WTC11 (cell line): ENCODE measurements at regions not wholly inside any gene's neighbourhood (a gene's known extent, or its start where the extent isn't known, plus 50 kb on each side); places are given as distances from the start of the nearest gene placed in this dataset.

Source experiments
- ATAC-seq: fragments of 200-7000 bp; cut with Tn5 transposase; 2 replicates; pipeline ENCODE4 v1.10.0; 2021; ENCODE audit warnings: mild to moderate bottlenecking, moderate library complexity
- CTCF ChIA-PET: fragments of 300-600 bp; sonication (Branson Sonifier 250); formaldehyde crosslinking; loops from one replicate; lab custom pipeline; 2021; ENCODE audit warnings: antibody characterized with exemption; lab: Charles Lee
- POLR2A ChIA-PET: fragments of 350-600 bp; sonication (Branson Sonifier 250); formaldehyde crosslinking; loops from one replicate; lab custom pipeline; 2021; ENCODE audit warnings: antibody characterized with exemption; lab: Charles Lee
- DNase-seq: peaks from one replicate; pipeline ENCODE4 v3.0.0; 2021; ENCODE audit warnings: low spot score
- H3K27ac Mint-ChIP-seq: 2 replicates; pipeline ENCODE4 v1.8.0; 2021; ENCODE audit warnings: mixed read lengths
- H3K27me3 Mint-ChIP-seq: 2 replicates; pipeline ENCODE4 v1.8.0; 2021; ENCODE audit warnings: low read depth, mild to moderate bottlenecking, moderate library complexity, mixed read lengths
- H3K36me3 Mint-ChIP-seq: 2 replicates; pipeline ENCODE4 v1.8.0; 2021; ENCODE audit warnings: mixed read lengths
- H3K4me1 Mint-ChIP-seq: 2 replicates; pipeline ENCODE4 v1.8.0; 2022; ENCODE audit warnings: mixed read lengths
- H3K4me3 Mint-ChIP-seq: 2 replicates; pipeline ENCODE4 v1.8.0; 2021; ENCODE audit warnings: mild to moderate bottlenecking, moderate library complexity, mixed read lengths
- H3K9me3 Mint-ChIP-seq: 2 replicates; pipeline ENCODE4 v1.8.0; 2021; ENCODE audit warnings: mixed read lengths
- ATF1 ChIP-seq: sonication (generic); formaldehyde crosslinking; IDR thresholded peaks from 2 replicates; pipeline ENCODE4 v1.8.1; 2023; ENCODE audit warnings: mild to moderate bottlenecking, moderate library complexity, missing genetic modification reagents
- EMX1 ChIP-seq: fragments of 250-450 bp; sonication (Bioruptor Pico); IDR thresholded peaks from 2 replicates; pipeline ENCODE4 v1.8.0; 2021; ENCODE audit warnings: mild to moderate bottlenecking
- ESRRA ChIP-seq: sonication (generic); formaldehyde crosslinking; IDR thresholded peaks from 2 replicates; pipeline ENCODE4 v1.8.1; 2022; ENCODE audit warnings: mild to moderate bottlenecking, missing genetic modification reagents, borderline replicate concordance
- ETV6 ChIP-seq: sonication (generic); formaldehyde crosslinking; IDR thresholded peaks from 2 replicates; pipeline ENCODE4 v1.8.1; 2022; ENCODE audit warnings: mild to moderate bottlenecking, missing genetic modification reagents
- GABPB1 ChIP-seq: sonication (generic); formaldehyde crosslinking; IDR thresholded peaks from 2 replicates; pipeline ENCODE4 v1.8.1; 2023; ENCODE audit warnings: mild to moderate bottlenecking, missing genetic modification reagents
- GTF2I ChIP-seq: fragments of 250-450 bp; sonication (Bioruptor Pico); conservative IDR thresholded peaks from 2 replicates; pipeline ENCODE4 v1.4.0; 2021; ENCODE audit warnings: mild to moderate bottlenecking
- HMGA2 ChIP-seq: fragments of 250-450 bp; sonication (Bioruptor Pico); IDR thresholded peaks from 2 replicates; pipeline ENCODE4 v1.4.0; 2021; ENCODE audit warnings: mild to moderate bottlenecking, moderate library complexity
- KAT7 ChIP-seq: sonication (generic); formaldehyde crosslinking; IDR thresholded peaks from 2 replicates; pipeline ENCODE4 v1.8.1; 2023; ENCODE audit warnings: missing genetic modification reagents, mild to moderate bottlenecking, borderline replicate concordance
- MXD4 ChIP-seq: fragments of 250-450 bp; sonication (Bioruptor Pico); IDR thresholded peaks from 2 replicates; pipeline ENCODE4 v1.8.0; 2021; ENCODE audit warnings: mild to moderate bottlenecking, moderate library complexity, borderline replicate concordance
- MYBL2 ChIP-seq: sonication (generic); formaldehyde crosslinking; IDR thresholded peaks from 2 replicates; pipeline ENCODE4 v1.8.1; 2023; ENCODE audit warnings: mild to moderate bottlenecking, moderate library complexity, missing genetic modification reagents
- PRRX2 ChIP-seq: fragments of 250-450 bp; sonication (Bioruptor Pico); IDR thresholded peaks from 2 replicates; pipeline ENCODE4 v1.8.0; 2021; ENCODE audit warnings: mild to moderate bottlenecking
- SMAD4 ChIP-seq: sonication (generic); formaldehyde crosslinking; IDR thresholded peaks from 2 replicates; pipeline ENCODE4 v1.8.0; 2022; ENCODE audit warnings: mild to moderate bottlenecking, missing genetic modification reagents
- TP53 ChIP-seq: sonication (generic); formaldehyde crosslinking; IDR thresholded peaks from 2 replicates; pipeline ENCODE4 v1.8.1; 2023; ENCODE audit warnings: mild to moderate bottlenecking, missing genetic modification reagents
- ZNF121 ChIP-seq: sonication (generic); formaldehyde crosslinking; IDR thresholded peaks from 2 replicates; pipeline ENCODE4 v1.8.0; 2023; ENCODE audit warnings: missing genetic modification reagents
- ZNF219 ChIP-seq: sonication (generic); formaldehyde crosslinking; IDR thresholded peaks from 2 replicates; pipeline ENCODE4 v1.8.0; 2023; ENCODE audit warnings: missing genetic modification reagents, mild to moderate bottlenecking, borderline replicate concordance
- ZNF416 ChIP-seq: fragments of 250-450 bp; sonication (Bioruptor Pico); IDR thresholded peaks from 2 replicates; pipeline ENCODE4 v1.9.0; 2021; ENCODE audit warnings: mild to moderate bottlenecking, inconsistent platforms
- ZNF423 ChIP-seq: fragments of 250-450 bp; sonication (Bioruptor Pico); IDR thresholded peaks from 2 replicates; pipeline ENCODE4 v2.1.2; 2022; ENCODE audit warnings: mild to moderate bottlenecking, moderate library complexity
- TF ChIP-seq, protein P1 (sequence below): fragments of 250-450 bp; sonication (Bioruptor Pico); IDR thresholded peaks from 2 replicates; pipeline ENCODE4 v1.9.0; 2021; ENCODE audit warnings: moderate library complexity, mild to moderate bottlenecking, inconsistent platforms, borderline replicate concordance
- TF ChIP-seq, protein P2 (sequence below): sonication (generic); formaldehyde crosslinking; IDR thresholded peaks from 2 replicates; pipeline ENCODE4 v1.8.1; 2022; ENCODE audit warnings: low read depth, missing genetic modification reagents, borderline replicate concordance
- TF ChIP-seq, protein P3 (sequence below): sonication (generic); formaldehyde crosslinking; IDR thresholded peaks from 2 replicates; pipeline ENCODE4 v1.8.1; 2022; ENCODE audit warnings: low read depth, mild to moderate bottlenecking, moderate library complexity, missing genetic modification reagents, borderline replicate concordance
- TF ChIP-seq, protein P4 (sequence below): sonication (generic); formaldehyde crosslinking; IDR thresholded peaks from 2 replicates; pipeline ENCODE4 v1.8.1; 2023; ENCODE audit warnings: mild to moderate bottlenecking, missing genetic modification reagents
- TF ChIP-seq, protein P5 (sequence below): fragments of 200-600 bp; IDR thresholded peaks from 2 replicates; pipeline ENCODE4 v1.8.0; 2022; ENCODE audit warnings: antibody characterized with exemption
- TF ChIP-seq, protein P6 (sequence below): fragments of 250-450 bp; sonication (Bioruptor Pico); IDR thresholded peaks from 2 replicates; pipeline ENCODE4 v1.9.0; 2021; ENCODE audit warnings: mild to moderate bottlenecking, borderline replicate concordance

DNA sequence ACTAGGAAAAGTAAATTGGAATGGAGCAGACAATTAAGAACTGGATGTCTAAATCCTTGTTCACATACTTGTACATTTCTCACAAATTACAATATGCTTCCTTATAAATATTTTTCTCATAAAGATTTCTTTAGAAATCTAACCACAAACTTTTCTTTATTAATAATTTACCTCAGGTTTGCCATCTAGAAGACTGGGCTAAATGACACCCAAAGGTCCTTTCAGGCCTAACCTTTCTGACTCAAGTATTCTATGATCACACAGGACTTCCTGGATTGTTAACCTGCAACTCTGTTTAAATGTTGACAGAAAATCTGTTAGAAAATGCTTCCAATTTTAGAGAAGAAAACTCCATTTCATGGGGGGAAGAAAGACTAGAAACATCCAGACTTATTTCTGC lies 330.5 kb upstream of the MAP3K7 start:
- POLR2A ChIA-PET, result no interaction called here
- CTCF ChIA-PET, result no interaction called here
- H3K4me1 Mint-ChIP-seq, result 0 out of 2 replicates have a peak, but pooled peaks cover 2% of the 10 kb centered on the region
- no peak for ATAC-seq
- H3K9me3 Mint-ChIP-seq, result peaks cover 40% of the 10 kb centered on the region
- TF ChIP-seq, protein P1, sequence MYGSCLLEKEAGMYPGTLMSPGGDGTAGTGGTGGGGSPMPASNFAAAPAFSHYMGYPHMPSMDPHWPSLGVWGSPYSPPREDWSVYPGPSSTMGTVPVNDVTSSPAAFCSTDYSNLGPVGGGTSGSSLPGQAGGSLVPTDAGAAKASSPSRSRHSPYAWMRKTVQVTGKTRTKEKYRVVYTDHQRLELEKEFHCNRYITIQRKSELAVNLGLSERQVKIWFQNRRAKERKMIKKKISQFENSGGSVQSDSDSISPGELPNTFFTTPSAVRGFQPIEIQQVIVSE (CRISPR knock-in tag), result no peak
- no peak for TF ChIP-seq MXD4 (CRISPR knock-in tag)
- TF ChIP-seq GTF2I (CRISPR knock-in tag), result no peak
- no peak for TF ChIP-seq ESRRA (CRISPR knock-in tag)
- no peak for TF ChIP-seq GABPB1
- no peak for TF ChIP-seq ZNF416
- no peak for TF ChIP-seq EMX1 (CRISPR knock-in tag)
- TF ChIP-seq ETV6 (CRISPR knock-in tag), result no peak
- no peak for TF ChIP-seq ATF1
- TF ChIP-seq, protein P2, sequence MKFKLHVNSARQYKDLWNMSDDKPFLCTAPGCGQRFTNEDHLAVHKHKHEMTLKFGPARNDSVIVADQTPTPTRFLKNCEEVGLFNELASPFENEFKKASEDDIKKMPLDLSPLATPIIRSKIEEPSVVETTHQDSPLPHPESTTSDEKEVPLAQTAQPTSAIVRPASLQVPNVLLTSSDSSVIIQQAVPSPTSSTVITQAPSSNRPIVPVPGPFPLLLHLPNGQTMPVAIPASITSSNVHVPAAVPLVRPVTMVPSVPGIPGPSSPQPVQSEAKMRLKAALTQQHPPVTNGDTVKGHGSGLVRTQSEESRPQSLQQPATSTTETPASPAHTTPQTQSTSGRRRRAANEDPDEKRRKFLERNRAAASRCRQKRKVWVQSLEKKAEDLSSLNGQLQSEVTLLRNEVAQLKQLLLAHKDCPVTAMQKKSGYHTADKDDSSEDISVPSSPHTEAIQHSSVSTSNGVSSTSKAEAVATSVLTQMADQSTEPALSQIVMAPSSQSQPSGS (CRISPR knock-in tag), result no peak
- H3K4me3 Mint-ChIP-seq, result no peak overlapping the region
- H3K27me3 Mint-ChIP-seq, result no peaks in the 10 kb centered on the region; the same call in 1 of the 2 replicates
- no peak overlapping the region for H3K27ac Mint-ChIP-seq
- H3K36me3 Mint-ChIP-seq, result peaks cover 24% of the 10 kb centered on the region
- no peak for DNase-seq

DNA sequence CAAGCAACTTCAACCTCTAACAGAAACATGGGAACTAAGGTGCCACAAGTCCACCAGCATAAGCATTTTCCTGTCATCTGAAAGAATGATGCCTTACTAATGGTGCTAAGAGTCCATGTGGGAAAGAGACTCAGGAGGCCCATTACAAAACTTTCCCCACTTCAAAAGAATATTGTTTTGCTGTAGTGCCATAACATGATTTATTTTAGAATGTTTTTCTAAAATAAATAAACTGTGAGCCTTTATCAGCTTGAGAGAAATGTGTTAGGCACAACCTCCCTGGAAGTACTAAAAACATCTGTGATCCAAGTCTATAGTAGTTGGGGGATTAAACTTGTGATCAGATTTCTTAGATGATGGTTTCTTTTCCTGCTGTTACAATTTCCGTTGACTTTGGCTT lies 330.1 kb upstream of the MAP3K7 start:
- 0 out of 2 replicates have a peak, but pooled peaks cover 2% of the 10 kb centered on the region for H3K4me1 Mint-ChIP-seq
- H3K4me3 Mint-ChIP-seq, result no peak overlapping the region
- POLR2A ChIA-PET, result no interaction called here
- CTCF ChIA-PET, result no interaction called here
- H3K27me3 Mint-ChIP-seq, result no peaks in the 10 kb centered on the region; the same call in 1 of the 2 replicates
- ATAC-seq, result no peak
- no peak overlapping the region for H3K27ac Mint-ChIP-seq
- TF ChIP-seq KAT7 (CRISPR knock-in tag) (no peak), SMAD4 (CRISPR knock-in tag) (no peak), ZNF219 (no peak), ZNF423 (no peak), PRRX2 (CRISPR knock-in tag) (no peak)
- TF ChIP-seq, protein P3, sequence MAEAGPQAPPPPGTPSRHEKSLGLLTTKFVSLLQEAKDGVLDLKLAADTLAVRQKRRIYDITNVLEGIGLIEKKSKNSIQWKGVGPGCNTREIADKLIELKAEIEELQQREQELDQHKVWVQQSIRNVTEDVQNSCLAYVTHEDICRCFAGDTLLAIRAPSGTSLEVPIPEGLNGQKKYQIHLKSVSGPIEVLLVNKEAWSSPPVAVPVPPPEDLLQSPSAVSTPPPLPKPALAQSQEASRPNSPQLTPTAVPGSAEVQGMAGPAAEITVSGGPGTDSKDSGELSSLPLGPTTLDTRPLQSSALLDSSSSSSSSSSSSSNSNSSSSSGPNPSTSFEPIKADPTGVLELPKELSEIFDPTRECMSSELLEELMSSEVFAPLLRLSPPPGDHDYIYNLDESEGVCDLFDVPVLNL (CRISPR knock-in tag), result no peak
- H3K9me3 Mint-ChIP-seq, result peaks cover 40% of the 10 kb centered on the region
- peaks cover 24% of the 10 kb centered on the region for H3K36me3 Mint-ChIP-seq
- DNase-seq, result no peak

DNA sequence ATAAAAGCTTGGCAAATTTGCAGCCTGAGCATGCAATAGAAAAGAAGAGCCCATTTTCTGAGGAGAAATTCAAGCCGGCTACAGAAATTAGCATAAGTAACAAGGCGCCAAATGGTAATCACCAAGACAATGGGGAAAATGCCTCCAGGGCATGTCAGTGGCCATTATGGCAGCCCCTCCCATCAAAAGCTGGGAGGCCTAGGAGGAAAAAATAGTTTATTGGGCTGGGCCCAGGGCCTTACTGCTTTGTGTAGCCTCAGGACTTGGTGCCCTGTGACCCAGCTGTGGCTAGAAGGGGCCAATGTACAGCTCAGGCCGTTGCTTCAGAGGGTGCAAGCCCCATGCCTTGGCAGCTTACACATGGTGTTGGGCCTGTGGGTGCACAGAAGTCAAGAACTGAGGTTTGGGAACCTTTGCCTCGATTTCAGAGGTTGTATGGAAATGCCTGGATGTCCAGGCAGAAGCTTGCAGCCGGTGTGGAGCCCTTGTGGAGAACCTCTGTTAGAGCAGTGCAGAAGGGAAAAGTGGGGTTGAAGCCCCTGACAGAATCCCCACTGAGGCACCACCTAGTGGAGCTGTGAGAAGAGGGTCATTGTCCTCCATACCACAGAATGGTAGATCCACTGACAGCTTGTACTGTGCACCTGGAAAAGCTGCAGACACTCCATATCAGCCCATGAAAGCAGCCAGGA lies 328.5 kb upstream of the MAP3K7 start:
- H3K4me3 Mint-ChIP-seq, result no peak overlapping the region
- H3K36me3 Mint-ChIP-seq, result peaks cover 24% of the 10 kb centered on the region
- H3K4me1 Mint-ChIP-seq, result 0 out of 2 replicates have a peak, but pooled peaks cover 2% of the 10 kb centered on the region
- no peaks in the 10 kb centered on the region; the same call in 1 of the 2 replicates for H3K27me3 Mint-ChIP-seq
- POLR2A ChIA-PET, result no interaction called here
- H3K27ac Mint-ChIP-seq, result no peak overlapping the region
- ATAC-seq, result no peak
- no peak for TF ChIP-seq ZNF121
- TF ChIP-seq HMGA2 (CRISPR knock-in tag), result no peak
- TF ChIP-seq, protein P4, sequence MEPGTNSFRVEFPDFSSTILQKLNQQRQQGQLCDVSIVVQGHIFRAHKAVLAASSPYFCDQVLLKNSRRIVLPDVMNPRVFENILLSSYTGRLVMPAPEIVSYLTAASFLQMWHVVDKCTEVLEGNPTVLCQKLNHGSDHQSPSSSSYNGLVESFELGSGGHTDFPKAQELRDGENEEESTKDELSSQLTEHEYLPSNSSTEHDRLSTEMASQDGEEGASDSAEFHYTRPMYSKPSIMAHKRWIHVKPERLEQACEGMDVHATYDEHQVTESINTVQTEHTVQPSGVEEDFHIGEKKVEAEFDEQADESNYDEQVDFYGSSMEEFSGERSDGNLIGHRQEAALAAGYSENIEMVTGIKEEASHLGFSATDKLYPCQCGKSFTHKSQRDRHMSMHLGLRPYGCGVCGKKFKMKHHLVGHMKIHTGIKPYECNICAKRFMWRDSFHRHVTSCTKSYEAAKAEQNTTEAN (CRISPR knock-in tag), result no peak
- TF ChIP-seq, protein P5, sequence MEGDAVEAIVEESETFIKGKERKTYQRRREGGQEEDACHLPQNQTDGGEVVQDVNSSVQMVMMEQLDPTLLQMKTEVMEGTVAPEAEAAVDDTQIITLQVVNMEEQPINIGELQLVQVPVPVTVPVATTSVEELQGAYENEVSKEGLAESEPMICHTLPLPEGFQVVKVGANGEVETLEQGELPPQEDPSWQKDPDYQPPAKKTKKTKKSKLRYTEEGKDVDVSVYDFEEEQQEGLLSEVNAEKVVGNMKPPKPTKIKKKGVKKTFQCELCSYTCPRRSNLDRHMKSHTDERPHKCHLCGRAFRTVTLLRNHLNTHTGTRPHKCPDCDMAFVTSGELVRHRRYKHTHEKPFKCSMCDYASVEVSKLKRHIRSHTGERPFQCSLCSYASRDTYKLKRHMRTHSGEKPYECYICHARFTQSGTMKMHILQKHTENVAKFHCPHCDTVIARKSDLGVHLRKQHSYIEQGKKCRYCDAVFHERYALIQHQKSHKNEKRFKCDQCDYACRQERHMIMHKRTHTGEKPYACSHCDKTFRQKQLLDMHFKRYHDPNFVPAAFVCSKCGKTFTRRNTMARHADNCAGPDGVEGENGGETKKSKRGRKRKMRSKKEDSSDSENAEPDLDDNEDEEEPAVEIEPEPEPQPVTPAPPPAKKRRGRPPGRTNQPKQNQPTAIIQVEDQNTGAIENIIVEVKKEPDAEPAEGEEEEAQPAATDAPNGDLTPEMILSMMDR, result no peak
- no peak for TF ChIP-seq TP53 (CRISPR knock-in tag)
- TF ChIP-seq ESRRA (CRISPR knock-in tag), result no peak
- TF ChIP-seq, protein P6, sequence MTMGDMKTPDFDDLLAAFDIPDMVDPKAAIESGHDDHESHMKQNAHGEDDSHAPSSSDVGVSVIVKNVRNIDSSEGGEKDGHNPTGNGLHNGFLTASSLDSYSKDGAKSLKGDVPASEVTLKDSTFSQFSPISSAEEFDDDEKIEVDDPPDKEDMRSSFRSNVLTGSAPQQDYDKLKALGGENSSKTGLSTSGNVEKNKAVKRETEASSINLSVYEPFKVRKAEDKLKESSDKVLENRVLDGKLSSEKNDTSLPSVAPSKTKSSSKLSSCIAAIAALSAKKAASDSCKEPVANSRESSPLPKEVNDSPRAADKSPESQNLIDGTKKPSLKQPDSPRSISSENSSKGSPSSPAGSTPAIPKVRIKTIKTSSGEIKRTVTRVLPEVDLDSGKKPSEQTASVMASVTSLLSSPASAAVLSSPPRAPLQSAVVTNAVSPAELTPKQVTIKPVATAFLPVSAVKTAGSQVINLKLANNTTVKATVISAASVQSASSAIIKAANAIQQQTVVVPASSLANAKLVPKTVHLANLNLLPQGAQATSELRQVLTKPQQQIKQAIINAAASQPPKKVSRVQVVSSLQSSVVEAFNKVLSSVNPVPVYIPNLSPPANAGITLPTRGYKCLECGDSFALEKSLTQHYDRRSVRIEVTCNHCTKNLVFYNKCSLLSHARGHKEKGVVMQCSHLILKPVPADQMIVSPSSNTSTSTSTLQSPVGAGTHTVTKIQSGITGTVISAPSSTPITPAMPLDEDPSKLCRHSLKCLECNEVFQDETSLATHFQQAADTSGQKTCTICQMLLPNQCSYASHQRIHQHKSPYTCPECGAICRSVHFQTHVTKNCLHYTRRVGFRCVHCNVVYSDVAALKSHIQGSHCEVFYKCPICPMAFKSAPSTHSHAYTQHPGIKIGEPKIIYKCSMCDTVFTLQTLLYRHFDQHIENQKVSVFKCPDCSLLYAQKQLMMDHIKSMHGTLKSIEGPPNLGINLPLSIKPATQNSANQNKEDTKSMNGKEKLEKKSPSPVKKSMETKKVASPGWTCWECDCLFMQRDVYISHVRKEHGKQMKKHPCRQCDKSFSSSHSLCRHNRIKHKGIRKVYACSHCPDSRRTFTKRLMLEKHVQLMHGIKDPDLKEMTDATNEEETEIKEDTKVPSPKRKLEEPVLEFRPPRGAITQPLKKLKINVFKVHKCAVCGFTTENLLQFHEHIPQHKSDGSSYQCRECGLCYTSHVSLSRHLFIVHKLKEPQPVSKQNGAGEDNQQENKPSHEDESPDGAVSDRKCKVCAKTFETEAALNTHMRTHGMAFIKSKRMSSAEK, result no peak
- TF ChIP-seq ZNF423, result no peak
- TF ChIP-seq MYBL2 (CRISPR knock-in tag), result no peak
- TF ChIP-seq, all 79 proteins: peak for 0
- H3K9me3 Mint-ChIP-seq, result peaks cover 40% of the 10 kb centered on the region
- DNase-seq, result no peak
- CTCF ChIA-PET, result no interaction called here
